ENCODE measurements at regions not wholly inside any gene's neighbourhood (a gene's known extent, or its start where the extent isn't known, plus 50 kb on each side); places are given as distances from the start of the nearest gene placed in this dataset.

GRCh38 chr1:224486801-224487583 lies 52.4 kb upstream of the WDR26 start:
- DNase-seq: no peak

DNA sequence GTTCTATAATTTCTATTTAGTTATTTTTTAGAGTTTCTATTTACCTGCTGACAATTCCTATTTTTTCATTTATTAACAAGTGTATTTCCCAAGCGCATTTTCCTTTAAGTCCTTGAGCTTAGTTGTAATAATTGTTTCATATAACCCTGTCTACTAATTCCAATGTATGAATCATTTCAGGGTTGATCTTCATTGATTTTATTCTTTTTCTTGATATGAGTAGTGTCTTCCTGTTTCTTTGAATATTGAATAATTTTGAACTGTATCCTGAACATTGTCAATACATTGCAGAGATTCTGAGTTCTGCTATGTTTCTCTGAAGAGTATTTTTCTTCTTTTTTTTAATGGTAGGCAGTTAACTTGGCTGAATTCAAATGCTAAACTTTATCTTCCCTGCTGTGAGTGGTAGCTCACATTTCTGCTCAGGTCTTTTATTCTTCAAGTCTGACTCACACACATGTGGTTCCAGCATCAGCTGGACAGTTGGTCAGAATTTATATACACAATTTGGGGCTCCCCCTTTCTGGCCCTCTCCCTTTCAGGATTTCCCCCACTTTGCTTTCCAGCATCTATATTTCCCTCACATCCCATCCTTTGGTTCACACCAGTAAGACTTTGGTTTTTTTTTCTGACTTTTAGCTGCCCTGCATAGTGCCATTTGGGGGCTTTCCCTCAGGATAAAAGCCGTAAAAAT lies 54.4 kb upstream of the WDR26 start:
- no peak for DNase-seq

- no peak for DNase-seq
Observed at GRCh38 chr1:224489534-224490365, 55.2 kb upstream of the WDR26 start.

- no peak for DNase-seq
Observed at GRCh38 chr1:224490549-224491537, 56.2 kb upstream of the WDR26 start.

DNA sequence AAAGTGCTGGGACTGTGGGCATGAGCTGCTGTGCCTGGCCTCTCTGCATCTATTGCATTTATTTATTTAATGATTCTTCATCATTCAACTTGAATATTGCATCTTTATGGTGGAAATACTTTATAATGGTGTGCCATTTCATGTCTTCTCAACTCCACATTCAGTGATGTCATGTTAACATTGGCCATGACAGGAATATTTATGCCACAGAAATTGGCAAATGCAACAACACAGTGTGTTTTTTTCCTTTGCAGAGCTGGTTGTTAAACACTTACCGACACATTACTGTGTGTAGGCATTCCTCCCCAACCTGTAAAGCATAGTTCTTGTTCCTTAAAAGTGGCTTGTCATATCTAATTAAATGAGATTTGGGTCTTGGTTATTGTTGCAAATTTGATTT lies 57.4 kb upstream of the WDR26 start:
- no peak for DNase-seq

GRCh38 chr1:224492632-224493031 lies 58.0 kb upstream of the WDR26 start:
- no peak for DNase-seq

DNA sequence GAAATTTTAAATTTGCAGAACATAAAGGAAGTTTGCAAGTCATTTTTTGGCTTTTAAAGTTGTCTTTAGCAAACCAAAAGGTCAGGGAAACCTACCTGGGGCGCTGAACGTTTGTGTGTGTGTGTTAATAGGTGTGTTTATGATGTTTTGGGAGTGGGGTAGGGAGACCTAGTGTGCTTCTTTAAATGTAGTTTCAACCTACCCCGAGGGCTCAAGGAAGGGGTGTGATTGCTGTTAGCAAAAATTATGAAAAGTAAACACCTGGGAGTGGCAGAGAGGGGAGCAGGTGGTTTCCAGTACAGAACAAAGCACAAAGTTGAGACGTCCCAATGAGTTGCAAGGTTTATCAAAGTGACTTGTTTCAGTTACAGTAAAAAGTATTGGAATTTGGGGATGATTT lies 58.7 kb upstream of the WDR26 start:
- no peak for DNase-seq

GRCh38 chr1:224494343-224494742 lies 59.7 kb upstream of the WDR26 start:
- no peak for DNase-seq

GRCh38 chr1:224495866-224496265 lies 61.3 kb upstream of the WDR26 start:
- DNase-seq: no peak

DNA sequence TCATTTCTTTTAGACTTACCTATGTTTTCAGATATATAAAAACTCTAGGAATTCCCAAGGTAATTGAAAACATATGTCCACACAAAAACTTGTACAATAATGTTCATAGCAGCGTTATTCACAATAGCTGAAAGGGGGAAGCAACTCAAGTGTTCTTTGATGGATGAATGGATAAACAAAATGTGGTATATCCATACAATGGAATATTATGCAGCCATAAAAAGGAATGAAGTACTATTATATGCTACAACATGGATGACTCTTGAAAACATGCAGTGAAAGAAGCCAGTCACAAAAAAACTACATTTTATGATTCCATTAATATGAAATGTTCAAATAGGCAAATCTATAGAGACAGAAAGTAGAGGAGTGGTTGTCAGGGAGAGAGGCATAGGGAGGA lies 62.2 kb upstream of the WDR26 start:
- no peak for DNase-seq

DNA sequence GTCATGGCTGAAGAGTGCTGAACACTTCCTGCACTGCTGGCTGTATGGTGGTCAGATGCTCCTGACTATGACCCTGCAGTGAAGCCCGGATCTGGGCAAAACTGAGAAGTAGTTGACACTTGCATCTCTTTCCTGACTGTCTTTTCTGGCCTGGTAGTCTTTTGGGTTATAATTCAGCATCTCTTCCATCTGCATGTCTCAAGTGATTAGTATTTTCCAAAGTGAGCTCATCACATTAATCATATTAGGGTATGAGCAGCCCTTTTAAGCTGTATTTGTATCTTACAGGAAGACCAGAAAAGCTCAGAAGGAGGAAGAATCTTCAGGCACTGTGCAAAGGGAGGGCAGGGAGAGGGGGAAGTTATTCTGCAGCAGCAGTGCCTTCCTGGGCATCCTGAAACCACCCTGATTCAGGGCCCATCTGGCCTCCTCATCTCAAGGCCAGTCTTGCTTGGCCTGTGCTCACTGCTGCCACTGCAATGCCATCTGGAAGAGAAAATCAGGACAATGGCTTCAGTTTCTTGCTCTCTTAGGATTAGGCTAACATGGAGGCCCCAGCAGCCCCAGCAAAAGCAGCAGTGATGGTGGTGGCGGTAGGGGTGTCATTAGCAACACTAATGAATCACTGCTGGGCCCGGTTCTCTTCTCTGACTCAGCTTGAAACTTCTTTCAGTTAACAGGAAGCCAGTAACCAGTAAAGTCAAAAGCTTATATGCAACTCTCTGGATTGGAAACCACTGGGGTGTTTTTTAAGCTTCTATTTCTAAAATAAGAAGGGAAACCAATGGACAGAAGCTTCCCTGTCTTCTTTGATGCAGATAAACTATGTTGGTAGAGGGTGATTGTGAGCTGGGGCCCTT lies 63.3 kb upstream of the WDR26 start:
- peak; percentile 42 for DNase-seq

DNA sequence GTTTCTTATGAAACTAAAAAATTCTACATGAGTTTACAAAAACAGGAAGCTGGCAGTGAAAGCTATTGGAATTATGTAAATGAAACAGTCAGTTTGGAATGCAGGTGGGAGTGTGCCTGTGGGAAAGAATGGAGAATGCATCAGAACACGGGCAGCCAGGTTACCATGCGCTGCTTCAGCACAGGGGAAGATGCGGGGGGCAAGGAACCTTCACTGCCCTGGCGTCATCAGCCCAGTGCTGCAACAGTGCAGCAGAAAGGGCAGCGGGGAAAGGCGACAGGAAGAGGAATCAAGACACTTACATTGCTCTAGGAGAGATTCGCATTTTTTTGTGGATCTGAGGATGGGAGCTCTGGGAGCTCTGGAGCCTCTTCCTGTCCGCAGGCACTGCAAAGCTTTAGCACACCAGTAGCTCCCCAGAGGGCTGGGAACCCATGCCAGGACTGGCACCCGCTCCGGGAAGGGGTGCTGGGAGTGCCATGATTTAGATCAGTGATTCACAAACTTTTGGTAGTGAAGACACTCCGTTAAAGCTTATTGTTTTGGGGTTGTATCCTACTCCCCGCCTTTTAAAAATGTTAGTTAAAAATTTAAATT lies 64.1 kb upstream of the WDR26 start:
- DNase-seq: peak; percentile 48

GRCh38 chr1:224499204-224499603 lies 64.6 kb upstream of the WDR26 start:
- DNase-seq: no peak

DNA sequence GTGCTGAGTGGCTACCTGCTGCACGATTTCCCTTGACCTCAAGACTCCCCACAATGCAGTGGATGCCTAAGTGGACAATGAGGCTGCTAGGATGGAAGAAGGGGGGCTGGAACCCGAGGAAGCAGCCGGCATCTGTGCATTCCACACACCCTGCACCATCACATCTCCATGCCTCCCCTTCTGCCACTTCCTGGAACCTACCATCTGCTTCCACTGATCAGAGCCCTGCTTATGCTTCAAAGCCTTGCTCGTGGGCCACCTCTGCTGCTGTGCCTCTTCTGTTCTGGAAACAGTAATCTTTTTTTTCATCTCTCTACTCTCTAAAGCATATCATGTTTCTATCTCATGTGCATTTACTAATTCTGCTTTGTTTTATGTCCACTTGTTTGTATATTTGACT lies 66.2 kb upstream of the WDR26 start:
- DNase-seq: no peak

GRCh38 chr1:224501836-224502235 lies 67.2 kb upstream of the WDR26 start:
- DNase-seq: no peak

- no peak for DNase-seq
Observed at GRCh38 chr1:224502459-224503160, 68.0 kb upstream of the WDR26 start.

- DNase-seq: peak; percentile 76
Observed at GRCh38 chr1:224503161-224504118, 68.8 kb upstream of the WDR26 start.

DNA sequence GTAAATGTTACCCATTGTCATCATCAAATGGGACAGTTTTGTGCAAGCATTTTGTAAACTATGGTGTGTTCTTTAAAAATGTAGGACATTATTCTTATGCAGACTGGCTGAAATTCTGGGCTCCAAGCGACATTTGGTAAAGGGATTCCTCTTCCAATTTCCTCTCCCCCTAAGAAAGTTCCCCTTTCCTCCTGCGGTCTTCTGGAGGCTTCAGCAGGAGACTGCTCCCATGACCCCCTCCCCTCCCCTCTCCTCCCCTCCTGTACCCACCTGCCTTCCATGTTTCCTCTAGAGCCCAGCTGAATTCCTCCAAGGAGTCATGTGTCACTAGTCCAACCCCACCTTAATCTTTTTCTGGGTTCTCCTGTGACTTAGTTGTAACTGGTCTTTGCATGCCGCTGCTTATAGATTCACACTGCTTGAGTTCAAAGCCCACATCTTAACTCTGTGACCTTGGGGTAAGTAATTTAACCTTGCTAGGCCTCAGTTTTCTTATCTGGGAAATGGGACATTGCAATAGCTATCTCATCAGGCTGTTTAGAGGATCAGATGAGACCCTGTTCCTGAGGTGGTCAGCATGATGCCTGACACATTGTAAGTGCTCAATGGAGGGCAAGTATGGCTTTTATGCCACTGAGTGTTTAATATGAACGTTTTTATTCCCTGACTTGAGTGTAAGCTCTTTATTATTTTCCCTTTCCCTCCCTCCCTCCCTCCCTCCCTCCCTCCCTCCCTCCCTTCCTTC lies 69.9 kb upstream of the WDR26 start:
- no peak for DNase-seq

All from right kidney (tissue), 1 donor.